HG03135 (cell line): ENCODE measurements at regions not wholly inside any gene's neighbourhood (a gene's known extent, or its start where the extent isn't known, plus 50 kb on each side); places are given as distances from the start of the nearest gene placed in this dataset.
A peak's percentile ranks its signal among the peaks of the same experiment; 100 is the strongest.

Source experiments
- ATAC-seq: cut with Tn5 transposase; IDR thresholded peaks from one replicate; pipeline ENCODE4 v1.9.1; 2021; ENCODE audit warnings: mild to moderate bottlenecking, moderate library complexity; ENCODE audit not compliant: unreplicated experiment

DNA sequence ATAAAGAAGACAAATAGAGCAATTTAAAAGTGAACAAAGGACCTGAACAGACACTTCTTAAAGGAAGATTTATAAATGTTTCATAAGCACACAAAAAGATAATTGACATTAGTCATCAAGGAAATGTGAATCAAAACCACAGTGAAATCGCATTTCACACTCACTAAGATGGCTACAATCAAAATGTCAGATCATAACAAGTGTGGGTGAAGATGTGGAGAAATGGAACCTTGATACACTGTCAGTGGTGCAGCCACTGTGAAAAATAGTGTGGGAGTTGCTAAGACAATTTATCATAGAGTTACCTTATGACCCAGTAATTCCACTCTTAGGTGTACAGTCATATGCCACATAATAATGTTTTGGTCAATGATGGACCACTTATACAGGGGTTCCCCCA is 54.5 kb upstream of the HTR4 start:
- ATAC-seq: no peak

DNA sequence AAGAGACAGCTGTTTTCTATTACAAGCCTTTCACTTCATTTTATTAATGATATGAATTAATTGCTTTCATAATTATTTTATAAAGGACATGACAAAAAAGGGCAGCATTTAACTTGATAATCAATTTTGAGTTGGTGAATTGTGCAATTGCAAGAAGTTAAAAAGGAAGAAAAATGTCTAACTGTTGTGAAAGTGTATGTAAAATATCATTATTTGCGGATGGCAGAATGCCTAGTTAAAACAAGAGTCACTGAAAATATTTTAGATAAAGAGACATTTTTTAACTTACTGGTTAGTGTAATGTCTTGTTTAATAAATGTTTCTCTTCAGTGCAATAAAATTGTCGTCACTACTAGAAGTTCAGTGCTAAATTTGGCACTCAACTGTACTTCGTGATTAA is 57.6 kb upstream of the HTR4 start:
- no peak for ATAC-seq

DNA sequence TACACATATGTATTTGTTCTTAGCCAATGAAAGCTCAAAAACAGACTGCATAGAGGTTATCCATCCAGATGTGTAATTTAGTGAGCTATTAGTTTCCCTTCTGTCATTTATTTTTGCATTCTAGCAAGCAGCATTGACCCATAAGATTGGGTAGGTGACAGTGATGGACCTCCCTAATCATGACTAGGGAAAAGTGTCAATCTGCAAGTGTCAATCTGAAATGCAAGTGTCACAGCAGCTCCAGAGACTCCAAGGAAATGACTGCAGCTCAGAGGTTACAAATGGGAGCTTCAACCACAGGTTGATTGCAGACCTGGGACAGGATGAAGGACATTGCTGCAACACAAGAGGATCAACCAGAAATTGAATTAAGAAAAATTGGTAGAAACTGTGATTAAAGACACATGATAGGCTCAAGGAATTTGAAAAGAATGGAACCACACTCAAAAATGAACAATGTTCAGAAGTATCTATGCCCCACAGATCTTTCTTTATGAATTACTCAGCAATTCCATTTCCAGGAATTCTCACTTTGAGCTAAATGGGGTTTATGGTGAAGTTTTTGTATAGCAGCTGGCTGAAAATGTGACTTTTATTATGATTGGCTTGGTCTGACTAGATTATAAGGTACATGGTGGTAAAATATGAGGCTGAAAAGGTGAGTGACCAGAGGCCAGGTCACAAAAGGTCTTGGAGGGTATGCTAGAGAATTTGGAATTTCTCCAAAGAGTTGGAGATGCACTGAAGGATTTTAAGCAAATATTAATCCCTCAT is 59.6 kb upstream of the HTR4 start:
- no peak for ATAC-seq

DNA sequence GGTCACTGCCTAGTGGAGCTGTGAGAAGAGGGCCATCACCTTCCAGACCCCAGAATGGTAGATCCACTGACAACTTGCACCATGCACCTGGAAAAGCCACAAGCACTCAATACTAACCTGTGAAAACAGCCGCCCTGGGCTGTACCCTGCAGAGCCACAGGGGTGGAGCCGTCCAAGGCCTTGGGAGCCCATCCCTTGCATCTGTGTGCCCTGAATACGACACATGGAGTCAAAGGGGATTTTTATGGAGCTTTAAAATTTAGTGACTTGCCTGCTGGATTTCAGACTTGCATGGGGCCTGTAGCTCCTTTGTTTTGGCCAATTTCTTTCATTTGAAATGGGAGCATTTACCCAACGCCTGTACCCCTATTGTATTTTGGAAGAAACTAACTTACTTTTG is 62.4 kb upstream of the HTR4 start:
- no peak for ATAC-seq

DNA sequence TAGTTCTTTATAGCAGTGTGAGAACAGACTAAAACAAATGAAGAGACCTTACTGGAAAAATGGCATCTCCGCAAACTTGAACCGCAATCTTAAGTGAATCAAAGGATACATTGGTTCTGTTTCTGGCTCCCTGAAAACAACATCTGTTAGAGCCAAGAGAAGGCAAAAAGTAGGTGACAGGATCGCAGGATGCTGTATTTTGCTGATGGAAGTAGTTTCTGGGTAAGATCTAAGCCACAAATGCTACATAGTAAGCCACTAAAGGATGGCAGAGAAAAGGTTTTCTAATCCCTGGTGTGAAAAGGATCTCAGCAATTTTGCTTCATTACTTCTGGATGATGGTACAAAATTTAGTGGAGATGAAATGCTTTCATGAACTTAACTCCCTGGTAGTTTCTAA is 63.3 kb upstream of the HTR4 start:
- no peak for ATAC-seq

DNA sequence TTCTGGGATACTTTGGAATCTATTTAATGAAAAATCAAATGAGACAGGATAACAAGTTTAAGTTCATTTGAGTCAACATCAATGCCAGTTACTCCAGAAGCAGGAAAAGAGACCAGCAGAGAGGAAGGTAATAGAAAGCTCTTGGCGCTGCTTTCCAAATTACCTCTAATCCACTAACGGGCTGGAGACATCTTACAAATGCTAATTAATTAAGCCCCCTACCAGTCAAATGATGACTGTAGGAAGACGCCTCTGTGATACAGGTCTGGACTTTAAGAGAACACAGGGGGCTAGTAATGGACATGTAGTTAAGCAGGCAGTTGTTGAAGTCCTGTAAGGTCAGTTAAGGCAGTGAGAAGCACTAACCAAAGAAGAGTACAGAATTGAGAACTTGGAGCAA is 65.3 kb upstream of the HTR4 start:
- ATAC-seq: no peak

DNA sequence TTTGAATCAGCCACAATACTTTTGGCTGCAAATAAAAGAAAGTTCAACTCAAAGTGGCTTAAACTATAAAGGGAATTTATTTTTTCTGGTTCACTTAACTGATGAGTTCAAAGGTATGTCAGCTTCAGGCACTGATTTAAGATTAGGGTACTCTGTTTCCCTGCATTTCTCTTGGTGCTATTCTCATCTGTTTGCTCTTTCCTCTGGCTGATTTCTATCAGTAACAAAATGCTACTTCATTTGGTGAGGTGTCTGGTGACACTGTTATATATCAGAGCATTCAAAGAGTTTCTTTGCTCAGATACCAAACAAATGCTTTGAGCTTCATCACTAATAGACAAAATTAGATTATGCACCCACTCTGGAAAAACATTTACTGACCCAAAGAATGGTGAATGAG is 65.9 kb upstream of the HTR4 start:
- ATAC-seq: no peak

DNA sequence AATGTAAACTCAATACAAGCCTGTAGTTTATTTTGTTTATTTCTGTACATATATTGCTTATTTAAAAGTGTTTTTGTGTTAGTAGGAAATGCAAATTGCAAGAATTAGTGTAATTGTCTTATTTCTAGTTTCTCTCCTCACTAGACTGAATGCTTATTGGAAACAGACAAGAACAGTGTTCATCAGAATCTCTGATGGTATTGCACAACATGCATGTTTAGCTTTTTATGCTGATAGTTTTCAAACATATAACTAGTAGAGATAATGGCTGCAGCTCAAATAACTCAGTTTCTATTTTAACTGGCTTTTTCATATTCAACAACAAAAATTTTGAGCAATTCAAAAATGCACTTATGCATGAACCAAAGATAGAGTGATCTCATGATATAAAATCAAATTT is 68.8 kb upstream of the HTR4 start:
- no peak for ATAC-seq

DNA sequence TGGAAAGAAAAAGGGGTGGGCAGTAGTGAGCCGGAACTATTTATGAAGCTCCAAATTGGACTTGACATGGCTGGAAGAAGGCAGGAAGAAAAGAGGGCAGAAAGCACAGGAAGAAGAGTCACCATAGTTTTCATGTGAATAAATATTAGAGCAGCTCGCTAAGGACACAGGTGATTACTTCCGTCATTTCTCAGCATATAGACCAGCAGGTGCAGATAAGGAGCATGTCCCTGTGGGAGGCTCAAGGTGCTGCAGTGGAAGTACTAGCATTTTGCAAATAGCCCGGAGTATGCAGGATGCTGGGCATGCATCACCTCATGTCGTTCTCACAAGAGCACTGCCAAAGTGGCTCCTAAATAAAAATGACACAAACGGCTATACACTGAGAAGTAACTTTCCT is 71.3 kb upstream of the HTR4 start:
- ATAC-seq: no peak

DNA sequence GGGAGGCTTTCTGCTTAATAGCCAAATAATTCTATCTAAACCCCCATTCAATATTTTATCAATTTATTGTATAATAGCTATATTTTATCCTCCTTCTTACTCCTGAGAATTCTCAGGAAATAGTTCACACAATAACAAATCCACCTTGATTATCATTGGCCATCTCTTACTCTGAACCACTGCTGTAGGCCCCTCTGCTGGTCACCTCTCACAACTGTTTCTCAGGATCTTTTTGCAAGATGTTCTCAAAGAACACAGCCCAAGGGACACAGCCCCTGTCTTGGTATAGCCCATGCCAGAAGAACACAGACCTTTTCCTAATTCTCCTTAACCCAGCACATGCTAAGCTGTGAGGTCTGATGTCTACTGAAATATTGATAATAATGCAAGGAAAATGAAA is 74.9 kb upstream of the HTR4 start:
- no peak for ATAC-seq

DNA sequence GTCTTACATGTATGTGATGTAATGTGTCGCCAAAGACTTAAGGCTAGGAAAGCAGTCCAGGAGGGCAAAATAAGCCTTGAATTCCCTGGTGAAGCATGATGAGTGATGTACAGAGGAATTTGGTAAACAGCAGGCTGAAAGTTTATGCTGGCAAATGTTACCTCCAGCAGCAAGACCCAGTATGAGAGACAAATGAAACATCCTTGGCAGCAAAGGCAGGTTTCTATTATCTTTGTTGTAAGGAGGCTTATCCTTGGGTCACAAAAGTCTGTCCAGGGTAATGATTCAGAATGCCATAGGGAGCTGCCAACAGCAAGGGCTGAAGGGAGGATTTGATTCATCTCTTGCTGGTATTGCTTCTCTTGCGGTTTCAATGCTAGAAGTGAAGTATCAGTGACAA is 75.9 kb upstream of the HTR4 start:
- ATAC-seq: no peak

DNA sequence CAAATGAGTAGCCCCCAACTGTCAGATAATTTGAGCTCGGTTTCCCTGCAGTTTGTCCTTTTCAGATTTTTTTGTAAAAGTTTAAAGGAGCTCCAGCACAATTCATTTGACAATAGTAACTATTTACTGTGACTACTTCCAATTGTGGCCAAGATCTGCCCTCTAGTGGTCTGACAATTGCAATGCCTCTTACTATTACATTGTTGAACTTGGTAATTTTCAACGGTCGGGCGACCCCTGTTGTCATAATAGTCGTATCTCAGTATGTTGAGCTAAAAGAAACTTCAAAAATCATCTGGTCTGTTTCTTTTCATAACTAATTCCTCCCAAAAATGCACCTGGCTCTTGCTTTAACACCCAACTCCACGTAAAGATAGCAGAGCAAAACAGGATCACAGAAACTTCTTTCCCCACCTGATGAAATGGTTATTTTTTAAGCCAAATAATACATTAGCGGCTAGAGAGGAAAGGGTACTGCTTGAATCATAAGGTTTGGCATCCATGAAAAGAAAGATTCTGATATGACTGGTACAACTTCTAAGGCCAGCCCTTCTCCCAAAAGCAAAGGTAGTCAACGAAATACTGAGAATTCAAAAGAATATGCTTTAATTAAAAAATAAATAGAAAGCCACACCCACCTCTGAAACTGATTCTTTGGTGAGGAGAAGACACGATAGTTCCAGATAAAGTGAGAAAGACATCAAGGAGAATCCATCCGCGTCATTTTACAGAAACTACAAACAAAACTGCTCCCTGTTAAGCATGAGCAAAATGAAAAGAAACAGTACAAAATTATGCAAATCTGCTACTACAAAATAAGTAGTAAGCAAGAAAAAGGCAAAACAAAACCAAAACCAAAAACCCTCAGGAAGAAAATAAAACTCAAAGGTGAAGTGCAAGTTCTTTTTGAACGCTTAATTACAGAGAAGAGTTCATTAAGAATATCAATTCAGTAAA is 76.9 kb upstream of the HTR4 start:
- peak; percentile 89 for ATAC-seq

DNA sequence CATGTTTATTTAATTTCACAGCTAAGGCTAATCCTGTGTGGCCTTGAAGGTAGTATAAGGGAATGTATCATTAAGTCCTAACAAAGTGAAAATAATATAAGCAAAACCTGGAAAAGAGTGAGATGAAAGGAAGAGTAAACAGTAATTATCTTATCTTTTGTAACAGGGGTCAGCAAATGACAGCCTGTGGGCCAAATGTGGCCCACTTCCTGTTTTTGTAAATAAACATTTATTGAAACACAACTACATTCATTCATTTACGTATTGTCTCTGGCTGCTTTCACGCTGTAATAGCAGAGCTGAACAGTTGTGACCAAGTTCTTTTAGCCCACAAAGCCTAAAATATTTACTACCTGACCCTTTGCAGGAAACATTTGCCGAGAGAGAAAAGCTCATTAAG is 78.4 kb upstream of the HTR4 start:
- no peak for ATAC-seq

DNA sequence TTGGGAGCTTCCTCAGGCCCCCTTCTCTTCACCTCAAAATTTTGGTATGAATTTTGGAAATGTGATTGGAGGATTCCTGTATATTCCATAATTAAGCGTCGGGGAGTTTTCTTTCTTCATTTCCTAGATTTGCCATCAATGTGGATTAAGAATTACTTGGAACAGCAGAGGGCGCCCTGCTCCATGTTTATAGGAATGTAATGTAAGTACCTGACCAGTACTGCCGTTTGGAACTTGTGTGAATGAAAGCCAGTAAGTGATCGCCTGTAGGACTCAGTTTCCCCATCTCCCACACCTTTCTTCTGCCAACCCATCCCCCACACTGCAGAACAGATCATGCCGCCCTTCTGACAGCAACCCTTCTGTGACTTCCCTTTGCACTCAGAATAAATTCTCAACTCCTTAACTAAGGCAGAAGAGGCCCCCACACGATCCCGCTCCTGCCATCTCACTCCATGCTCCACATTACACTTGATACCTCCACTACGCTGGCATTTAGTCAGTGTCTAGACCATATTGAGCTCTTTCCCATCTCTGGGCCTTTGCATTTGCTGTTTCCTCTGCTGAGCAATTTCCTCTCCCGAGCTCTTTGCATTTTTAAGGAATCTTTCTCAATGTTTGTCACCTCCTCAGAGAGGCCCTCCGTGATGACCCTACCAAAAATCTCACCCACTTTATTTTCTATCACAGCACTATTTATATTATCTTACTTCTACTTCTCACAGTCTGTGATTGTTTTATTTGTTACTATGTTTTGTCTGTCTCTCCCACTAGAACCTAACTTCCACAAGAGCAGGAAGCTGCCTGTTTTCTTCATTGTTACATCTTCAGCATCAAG is 79.5 kb upstream of the HTR4 start:
- ATAC-seq: no peak

DNA sequence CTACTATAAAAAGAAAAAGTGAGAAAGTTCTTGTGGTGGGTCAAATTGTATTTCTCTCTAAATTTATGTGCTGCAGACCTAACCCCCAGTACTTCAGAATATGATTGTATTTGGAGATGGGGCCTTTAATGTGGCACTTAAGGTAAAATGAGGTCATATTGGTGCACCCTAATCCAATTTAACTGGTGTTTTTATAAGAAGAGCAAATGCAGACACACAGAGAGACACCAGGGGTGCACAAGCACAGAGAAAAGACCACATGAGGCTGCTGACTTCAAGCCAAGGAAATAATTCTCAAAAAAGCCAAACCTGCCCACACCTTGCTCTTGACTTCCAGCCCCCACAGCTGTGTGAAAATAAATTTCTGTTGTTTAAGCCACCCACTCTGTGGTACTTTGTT is 80.2 kb upstream of the HTR4 start:
- no peak for ATAC-seq

DNA sequence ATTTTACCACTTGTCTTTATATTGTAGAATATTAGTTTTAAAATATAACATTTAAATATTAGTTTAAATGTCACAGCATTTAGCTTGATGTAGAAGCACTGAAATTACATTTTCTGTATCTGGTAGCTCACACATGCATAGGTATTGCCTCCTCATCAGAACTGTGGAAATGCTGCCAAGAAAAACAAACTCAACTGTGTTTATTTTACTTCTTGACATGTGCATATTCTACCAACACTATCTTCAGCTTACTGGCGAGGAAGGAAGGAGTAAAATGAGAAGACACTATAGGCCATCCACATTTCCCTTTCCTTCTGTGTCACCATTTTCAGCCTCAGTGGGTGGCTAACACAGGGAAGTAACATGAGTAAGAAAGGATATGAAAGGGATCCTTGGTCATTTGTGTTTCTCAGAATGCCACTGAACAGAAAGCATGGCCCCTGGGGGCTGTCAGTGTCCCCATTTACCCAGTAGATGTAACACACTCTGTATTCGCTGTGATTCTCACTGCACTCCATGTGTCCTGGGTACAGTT is 81.0 kb upstream of the HTR4 start:
- ATAC-seq: no peak

DNA sequence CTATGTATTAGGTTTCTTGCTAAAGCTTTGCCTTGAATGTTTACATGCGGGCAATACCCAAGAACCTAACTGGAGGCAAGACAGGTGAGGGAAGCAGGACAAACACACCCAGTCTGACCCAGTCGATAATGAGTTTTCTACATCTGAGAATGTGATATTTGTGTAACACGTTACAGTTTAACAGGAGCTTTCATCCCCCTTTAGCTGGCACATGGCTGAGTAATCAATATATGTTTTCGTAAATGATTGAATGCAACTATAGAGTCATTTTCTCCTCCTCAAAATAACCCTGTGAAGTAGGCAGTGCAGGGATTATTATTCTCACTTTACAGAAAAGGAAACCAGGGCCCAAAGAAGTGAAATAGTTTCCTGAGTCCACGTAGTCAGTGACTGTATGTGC is 84.7 kb upstream of the HTR4 start:
- no peak for ATAC-seq

DNA sequence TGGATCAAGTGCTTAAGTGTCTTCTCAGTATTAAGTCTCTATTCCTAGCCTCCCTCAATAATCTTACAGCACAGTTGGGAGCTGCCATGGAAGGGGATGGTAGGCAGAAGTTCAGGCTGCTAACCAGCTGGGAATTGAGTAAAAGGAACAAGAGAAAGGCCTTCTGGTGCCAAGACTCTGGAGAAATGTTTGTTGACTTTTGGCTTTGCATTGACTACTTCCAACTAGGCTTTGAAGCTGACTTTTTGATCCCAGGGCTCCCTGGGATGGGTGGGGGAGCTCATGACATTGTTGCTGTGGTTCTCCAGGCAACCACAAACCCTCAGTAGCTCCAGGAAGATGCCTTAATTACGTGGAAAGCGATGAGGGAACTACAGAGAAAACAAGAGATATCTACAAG is 85.2 kb upstream of the HTR4 start:
- ATAC-seq: no peak

DNA sequence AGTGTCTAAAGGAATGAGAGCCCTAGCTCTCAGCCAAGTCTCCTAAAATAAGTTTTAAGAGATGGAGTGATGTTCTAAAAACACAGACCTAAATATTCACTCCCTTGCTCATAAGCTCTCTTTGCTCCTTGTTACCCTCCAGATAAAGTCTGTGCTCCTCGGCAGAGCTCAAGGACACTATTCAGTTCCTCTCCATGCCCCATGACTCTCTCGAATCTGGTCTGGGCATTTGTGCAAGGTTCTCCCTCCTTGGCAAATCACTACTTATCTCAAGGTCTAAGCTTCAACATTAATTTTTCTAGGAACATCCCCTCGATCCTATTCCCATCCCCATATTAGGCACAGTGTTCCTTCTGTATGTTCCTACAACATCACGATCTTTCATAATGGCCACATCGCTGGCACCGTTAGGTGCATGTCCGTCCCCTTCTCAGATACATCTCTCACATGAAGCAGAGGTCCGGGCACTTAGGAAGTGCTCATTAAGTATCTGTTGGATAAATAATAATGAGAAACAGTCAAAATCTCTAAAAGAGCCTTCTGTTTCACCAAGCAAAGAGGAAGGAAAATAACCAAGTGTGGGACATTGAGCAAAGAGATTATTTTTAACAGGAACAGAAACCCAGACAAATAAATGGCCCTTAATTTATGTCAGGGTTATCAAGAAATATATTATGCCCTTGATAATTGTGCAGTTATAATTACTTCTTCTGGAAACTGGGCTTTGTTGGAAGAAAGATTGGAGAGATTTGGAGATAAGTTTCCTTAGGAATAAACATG is 85.9 kb upstream of the HTR4 start:
- no peak for ATAC-seq

DNA sequence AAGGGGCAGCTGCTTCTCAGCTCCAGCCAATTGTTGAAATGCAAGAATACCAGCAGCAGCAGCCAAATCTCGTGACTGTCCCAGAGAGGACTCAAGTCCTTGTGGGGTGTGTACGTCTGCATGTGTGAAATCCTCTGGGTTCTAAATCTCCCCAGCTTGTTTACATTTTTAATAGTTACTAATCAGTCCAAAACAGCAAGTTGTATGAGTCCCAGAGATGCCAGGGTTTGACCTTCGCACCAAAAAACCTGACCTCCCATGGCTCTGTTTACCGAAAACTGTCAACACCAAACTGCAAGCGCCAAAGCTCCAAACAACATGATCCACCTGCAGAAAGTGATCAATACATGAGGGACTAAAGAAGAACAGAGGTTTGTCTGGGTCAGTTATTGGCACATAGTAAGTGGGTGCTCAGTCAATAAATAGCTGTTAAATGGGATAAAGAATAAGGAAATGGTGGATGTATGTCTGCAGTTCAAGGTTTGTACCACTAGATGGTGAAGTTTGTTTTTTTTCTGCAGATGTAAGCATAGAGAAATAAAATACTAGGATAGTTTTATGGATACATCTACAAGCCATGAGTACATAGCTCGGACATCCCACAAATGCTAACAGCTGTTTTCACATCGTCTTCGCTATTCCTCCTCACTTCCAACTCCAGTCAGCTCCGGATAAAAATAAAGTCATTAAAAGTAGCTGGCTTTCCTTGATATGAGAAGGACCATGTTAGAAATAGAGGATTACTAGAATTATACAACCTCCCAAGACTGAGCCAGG is 85.3 kb upstream of the ADRB2 start:
- ATAC-seq: no peak
